HG03575 (cell line): ENCODE measurements at regions not wholly inside any gene's neighbourhood (a gene's known extent, or its start where the extent isn't known, plus 50 kb on each side); places are given as distances from the start of the nearest gene placed in this dataset.

Experiments used
- ATAC-seq: cut with Tn5 transposase; IDR thresholded peaks from one replicate; pipeline ENCODE4 v1.9.1; 2021; ENCODE audit not compliant: unreplicated experiment, insufficient number of reproducible peaks, low FRiP score; ENCODE audit errors: extremely low read depth

DNA sequence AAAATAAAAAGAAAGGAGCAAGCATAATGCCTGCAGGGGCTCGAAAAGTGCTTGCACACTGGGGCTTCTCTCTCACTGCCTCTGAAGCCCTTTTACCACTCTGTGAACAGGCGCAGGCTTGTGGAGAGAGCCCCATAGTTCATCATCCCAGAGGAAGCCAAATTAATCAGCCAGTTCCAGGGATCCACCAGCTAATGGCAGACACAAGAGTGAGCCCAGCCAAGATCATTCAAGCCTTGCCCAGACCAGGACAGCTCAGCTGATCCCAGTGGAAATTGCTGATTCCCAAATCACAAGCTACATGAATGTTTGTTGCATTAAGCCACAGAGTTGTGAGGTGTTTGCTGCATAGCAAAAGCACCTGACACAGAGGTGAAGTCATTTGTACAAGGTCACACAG lies 135.3 kb downstream of the CHST1 start:
- ATAC-seq: no peak

DNA sequence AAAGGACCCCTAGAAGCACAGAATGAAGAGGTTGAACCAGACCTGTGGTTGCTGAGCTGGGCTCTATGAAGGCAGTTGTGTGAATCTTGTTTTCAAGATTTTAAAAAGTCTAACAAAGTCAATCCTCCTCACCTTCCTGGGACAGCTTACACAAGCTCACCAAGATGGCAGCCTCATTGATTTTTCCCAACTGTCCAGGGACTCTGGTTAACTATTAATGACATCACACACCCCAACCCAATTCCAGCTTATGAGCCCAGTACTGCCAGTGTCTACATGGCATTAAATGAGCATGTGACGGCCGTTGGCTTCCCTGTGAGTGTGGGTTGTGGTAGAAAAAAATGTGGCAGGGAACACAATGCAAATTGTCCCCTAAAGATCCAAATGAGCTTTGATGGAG lies 137.0 kb downstream of the CHST1 start:
- no peak for ATAC-seq

DNA sequence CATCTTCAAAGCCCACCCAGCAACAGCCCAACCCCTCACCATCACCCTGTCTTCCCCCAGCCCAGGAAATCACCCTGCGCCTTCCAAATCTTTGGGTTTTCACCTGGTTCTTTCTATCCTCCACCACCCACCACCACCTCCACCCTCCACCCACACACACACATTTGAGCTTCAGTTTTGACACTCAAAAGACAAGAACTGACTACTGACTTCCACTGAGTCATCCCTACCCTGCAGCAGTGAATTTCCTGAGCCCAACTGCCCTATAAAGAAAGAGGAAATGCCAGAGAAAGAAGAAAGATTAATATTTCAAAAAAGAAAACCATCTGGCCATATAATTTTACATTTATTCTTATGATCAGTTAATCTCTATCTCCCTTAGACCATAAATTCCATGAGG lies 137.5 kb downstream of the CHST1 start:
- ATAC-seq: no peak

DNA sequence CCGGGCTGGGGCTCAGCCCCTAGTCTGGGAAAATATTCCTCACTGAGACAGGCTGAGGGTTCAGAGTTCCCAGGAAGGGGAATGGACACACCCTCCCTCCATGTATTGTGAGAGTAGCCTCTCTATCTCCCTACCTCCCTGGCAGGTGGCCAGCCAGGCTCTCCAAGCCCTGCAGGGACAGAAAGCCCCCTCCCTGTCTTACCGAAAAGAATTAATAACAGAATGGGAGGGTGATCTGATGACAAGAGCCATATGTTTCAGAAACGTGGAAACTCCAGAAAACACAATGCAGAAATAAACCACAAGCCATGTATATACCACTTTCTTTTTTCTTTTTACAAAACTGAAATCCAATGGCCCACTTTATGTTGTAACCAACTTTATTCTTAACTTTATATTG lies 140.0 kb downstream of the CHST1 start:
- ATAC-seq: no peak

DNA sequence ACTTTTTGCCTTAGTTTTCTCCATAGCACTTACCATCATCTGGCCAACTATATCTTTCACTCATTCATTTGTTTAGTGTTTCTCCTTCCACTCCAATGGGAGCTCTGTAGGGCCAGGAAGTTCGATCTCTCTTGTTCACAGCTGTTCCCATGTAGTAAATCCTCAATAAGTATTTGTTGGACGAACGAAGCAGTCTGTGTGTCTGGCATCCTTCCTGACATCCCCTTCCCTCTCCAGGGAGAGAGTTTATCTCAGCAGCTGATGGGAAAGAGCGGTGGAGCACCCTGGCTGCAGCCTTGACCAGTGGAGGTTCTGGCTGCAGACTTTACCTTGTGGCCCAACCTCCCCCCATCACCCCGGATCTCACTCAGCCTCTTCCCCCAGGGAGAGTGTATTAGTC lies 141.7 kb downstream of the CHST1 start:
- no peak for ATAC-seq

DNA sequence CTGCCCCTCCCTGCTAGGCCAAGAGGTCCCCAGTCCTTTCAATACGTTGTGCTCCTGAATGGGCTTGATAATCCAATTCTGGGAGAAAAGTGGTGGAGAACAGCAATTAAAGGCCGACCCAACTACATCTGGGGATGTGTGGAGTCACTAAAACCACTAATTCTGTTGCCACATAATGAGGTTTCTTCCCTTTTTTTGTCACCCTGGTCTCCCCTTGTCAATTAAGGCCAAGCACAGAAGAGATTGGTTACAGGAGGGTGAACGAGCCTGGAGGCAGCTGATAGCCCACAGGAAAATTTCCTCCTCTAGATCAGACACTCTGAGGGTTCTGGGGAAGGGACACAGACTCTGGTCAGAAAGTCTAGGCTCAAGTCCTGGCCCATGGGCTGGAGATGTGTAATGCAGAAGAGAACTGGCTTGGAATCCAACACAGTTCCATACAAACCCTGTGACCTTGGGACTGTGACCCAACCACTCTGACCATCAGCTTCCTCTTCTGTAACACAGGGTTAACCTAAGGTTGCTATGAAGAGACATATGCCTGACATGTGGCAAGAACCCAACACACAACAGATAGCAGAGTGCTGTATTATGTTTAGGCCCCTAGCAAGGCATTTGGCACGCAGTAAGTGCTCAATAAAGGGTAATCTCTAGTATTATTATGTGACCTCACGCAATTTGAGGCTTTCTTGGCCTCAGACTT lies 146.4 kb downstream of the CHST1 start:
- ATAC-seq: no peak

DNA sequence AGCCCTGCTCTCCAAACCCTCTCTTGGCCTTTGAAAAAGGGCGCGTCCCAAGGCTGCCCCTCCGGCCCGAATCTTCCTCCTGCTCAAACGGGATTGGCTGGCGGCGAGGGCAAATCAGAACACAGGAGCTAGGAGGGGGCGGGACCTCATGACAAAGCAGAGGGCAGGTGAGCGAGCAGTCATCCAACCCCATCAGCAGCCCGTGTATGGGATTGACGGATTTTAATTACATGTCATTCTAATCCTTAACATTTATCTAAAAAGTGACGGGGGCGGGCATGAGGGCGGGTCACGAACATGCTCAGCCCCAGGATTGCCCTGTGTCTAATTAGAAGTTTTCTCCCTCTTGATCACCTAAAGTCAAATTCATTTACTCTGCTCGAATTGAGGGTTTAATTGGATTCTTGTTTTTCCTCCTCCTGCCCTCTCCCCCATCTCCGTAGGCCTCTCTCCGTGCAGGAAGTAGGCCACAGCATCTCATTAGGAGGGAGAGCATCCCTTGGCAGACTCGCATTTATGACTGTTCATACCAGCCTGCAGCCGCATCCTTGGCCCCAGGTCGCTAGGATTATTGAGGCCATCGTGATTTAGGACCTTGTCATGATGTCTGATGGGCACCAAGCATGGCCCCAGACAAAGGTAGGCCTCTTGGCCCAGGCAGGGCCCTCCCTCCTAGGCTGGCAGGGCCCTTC lies 147.1 kb downstream of the CHST1 start:
- ATAC-seq: no peak

DNA sequence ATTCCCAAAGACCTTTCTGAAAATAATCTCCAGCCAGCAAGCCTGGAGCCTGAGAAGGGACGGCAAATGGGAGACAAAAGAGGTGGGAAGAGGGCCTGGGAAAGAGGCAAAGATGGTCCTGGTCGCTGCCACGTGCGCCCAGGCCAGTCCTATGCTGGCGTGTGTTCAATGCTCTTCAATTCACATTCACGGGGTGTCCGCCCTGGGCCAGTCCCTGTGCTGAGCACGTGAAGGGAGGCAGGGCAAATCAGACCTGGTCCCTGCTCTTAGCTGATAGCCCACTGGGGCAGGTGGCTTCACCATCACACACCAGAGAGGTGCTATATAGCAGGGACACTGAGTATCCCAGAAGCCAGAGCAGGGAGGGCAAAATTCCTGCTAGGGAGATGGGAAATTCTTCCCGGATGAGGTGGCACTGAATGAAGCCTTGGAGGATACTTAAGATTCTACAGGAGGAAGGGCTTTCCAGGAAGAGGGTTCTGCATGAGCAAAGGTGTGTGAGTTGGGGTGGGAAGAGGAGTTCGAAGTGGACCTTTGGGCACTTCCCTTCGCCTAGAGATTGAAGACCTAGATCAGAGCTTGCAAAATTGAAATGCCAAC lies 148.2 kb downstream of the CHST1 start:
- ATAC-seq: no peak

DNA sequence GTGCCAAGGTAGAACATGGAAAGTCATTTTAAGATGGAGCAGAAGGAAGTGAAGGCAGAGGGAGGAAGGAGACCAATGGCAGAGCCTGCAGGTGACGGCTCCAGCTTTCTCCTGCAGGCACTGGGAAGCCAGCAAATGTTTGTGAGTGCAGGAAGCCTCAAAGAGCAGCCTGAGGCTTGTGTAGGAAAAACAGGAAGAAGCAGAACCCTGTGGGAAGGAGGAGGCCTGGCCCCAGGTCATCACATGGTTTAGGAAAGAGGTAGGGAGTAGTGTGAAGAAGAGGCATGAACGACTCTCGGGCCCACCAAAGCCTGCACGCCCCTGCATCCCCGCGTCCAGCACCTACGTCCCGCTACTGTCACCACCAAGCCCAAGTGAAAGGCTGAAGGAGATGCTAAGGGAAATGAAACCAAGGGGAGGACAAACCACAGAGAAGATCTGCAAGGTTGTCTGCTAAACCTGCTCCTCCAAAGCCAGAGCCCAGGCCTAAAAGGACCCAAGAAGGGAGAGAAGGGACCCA lies 151.5 kb downstream of the CHST1 start:
- no peak for ATAC-seq

DNA sequence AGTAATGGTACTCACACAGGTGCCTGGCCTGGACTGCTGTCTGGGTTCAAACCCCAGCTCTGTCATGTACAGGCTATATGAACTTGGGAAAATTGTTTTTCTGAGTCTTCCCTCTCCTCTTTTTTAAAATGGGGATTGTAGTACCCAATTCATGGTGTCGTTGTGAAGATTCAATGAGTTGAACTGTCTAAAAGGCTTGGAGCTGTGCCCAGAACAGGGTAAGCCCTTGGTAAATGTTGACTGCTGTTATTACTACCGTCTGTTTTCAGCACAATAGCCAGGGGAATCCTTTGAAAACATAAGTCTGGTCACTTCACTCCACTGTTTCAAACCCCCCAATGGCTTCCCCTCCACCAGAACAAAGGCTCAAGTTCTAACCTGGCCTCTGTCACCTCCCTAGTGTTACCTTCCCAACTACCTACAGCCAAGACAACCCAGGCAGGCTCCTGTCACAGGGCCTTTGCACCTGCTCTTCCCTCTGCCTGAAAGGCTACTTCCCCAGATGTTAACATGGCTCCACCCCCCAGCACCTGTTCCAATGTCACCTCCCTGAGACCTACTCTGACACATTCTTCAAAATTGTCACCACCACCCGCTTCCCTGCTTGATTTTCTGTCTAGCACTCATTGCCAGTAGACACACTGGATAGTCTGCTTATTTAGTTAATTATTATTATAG lies 152.8 kb downstream of the CHST1 start:
- ATAC-seq: no peak

DNA sequence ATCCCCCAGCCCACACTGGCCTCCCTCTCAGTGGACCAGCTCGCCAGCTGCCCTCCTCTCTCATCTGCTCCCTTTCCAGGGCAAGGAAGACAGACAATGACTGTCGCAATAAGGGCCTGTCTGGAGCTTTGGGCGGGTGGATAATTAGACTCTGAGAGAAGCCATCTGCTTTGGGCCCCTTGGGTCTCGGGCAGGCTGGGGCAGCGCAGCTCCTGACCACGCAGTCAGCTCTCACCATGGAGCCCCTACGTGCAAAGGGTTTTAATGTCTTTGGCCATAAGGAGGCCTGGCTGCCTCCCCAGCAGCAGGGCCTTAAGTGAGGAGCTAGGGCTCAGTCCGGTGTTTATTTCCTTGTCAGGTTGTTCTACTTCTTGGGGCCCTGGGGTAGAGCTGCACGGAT lies 153.9 kb downstream of the CHST1 start:
- no peak for ATAC-seq

DNA sequence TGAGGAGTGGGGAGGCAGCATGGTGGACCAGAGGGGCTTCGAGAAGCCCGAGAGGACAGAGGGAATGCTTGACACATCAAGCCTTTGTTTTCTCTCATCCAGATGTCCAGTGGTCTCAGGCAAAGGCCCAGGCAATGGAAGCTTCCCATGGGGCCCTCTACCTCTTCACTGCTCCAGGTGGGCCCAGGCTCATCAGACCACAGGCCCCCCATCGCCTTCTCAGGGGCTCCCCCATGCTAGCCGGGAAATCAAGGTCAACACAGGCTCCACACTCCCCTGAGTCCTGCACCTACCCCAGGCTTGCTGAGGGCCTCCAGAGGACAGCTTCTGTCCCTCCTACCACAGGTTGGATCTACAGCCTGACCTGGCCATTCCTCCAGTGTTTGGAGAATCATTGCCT lies 157.5 kb downstream of the CHST1 start:
- no peak for ATAC-seq

DNA sequence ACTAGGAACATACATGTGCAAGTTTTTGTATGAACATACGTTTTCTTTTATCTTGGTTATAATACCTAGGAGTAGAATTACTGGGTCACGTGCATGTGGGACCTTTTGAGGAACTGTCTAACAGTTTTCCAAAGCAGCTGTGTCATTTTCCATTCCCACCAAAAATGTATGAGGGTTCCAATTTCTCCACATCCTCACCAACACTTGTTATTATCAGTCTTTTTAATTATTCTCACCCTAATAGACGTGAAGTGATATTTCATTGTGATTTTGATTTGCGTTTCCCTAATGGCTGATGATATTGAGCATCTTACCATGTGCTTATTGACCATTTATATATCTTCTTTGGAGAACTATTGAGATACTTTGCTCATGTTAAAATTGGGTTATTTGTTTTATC lies 162.1 kb downstream of the CHST1 start:
- no peak for ATAC-seq

DNA sequence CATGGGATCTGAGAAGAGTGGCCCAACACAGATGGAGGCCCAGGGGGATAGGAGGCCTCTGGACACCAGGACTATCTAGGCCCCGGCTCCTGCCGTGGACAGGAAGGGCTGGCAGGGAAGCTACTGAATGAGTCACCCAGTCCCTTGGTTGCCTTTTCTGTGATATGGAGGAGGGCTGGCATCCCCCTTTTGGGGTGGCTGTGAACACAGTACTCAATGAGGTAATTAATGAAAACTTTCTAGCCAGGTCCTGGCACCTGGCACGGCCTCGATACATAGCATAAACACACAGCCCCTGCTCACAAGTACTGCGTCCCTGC lies 163.2 kb downstream of the CHST1 start:
- no peak for ATAC-seq

DNA sequence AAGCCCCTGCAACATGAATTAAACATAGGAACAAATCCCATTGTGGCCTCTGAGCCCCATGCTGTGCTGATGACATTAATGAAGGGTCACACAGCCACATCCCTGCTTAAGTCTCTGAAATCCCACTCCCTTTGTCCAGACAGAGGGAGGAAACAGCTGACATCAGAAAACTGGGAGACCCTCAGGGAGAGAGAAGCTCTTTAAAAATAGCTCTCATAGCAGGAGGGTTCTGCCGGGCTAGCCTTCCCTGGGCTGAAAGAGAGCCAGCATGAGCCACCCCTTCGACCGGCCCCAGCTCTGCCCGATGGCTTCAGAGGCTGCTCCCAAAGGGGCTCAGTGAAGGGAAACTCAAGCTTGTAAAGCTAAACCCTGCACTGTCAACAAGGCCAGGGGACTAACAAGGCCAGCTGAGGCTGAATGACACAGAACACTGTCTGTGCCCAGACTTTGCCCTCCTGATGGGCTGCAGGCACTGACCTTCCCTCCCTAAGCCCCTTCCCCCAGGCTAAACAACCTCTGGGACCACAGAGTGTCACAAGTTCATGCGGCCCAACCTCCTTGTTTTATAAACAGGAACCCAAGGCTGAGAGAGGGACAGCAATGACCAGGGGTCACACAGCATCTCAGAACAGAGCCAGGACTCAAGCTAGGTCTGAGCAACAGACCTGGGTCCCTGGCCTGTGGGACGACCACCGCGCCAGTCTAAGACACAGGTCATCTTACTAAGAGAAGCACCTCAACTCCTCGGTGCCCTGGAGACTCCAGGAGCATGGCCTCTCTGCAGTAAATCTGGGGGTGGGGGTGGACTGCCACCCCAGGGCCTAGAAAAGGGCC lies 163.8 kb downstream of the CHST1 start:
- ATAC-seq: no peak

DNA sequence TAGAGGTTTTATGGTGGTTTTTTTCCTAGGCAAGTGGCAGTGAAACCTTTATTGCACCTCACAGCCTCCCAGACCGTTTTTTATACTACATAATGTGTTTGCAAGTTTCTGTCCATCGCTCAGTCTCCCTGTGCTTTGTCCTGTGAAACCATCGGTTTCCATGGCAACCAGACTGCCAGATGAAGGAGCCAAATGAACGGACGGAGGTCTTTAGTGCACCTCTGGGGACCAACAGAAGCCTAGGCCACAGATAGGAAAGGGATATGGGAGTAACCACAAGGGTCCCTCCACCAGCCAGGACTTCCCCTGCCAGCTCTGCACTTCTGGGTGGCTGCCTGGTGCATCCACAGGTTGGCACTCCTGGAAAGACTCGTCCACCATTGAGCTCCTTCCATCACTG lies 165.0 kb downstream of the CHST1 start:
- ATAC-seq: no peak

DNA sequence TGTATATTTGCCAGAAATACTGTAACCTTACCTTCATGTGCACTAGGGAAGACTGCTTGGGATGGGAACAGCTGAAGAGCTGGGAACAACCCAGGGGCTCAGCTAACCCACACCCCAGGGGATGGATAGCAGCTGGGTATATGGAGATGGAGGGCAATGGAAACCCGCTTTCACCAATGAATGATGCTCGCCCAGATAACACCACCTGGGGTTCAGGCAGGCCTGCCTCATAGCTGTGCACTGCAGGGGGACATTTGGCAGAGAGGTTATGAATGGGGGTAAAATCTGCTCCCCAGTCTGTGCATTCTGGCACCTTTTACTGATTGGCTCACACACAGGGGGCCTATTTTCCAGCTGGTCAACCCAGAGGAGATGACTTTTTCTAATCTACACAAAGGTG lies 170.7 kb downstream of the CHST1 start:
- ATAC-seq: no peak

DNA sequence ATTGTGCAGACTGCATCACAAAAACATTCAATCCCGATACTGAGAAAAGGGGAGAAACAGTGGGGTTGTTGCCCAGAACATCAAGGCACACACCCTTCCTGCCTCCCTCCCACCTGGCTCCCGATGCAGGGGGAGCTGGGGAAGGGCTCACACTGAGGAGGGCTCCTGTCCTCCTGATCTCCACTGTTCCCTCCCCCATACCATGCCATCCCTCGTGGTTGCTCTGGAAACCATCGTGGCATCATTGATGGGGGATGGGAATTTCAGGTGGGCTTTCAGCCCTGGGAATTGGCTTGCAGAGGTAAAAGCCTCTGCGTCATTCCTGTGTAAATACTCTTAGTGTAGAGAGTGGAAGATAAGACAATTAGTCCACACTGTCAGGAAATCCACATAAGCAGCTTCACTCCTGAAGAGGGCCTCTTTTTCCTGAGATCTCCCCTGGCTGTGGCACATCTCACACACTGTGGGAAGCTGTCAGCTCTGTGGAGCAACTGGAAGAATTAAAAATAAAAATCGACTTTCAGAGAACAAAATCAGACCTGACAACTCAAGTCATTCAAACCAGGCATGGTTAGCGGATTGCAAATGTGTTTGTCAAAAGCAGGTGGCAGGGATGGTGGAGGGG lies 176.0 kb downstream of the CHST1 start:
- ATAC-seq: no peak

DNA sequence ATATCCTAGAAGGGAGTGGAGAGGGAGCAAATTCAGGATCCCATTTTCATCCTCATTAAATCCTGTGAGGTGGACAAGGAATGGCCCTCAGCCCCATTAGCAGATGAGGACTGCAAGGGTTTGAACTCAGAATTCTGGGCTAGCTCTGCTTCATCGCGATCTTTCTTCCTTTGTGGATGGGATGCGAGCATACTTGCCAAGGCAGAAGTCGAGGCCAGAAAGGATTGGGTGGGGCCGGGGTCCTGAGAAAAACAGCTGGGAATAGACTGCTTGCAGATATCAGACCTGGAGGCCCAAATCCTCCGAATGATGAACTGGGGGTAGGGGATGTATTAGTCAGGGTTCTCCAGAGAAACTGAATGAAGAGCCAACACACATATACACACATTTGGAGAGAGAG lies 179.0 kb downstream of the CHST1 start:
- ATAC-seq: no peak
